D721Med (cell line): ENCODE measurements at regions not wholly inside any gene's neighbourhood (a gene's known extent, or its start where the extent isn't known, plus 50 kb on each side); places are given as distances from the start of the nearest gene placed in this dataset.
"Not testable (repeated sequence)": the region's sequence is repeated elsewhere in the genome, so short reads cannot be mapped to it uniquely, and the experiment has no call there.

Experiments
- DNase-seq: peaks from one replicate; pipeline ENCODE4 v3.0.0; 2011; ENCODE audit warnings: low spot score; ENCODE audit not compliant: insufficient read length
- FAIRE-seq: peaks from 2 replicates; lab custom pipeline; 2011; peaks lifted over from hg19 to GRCh38; lab: Jason Lieb, UNC
- TF ChIP-seq, protein P1 (sequence below): IDR thresholded peaks from 2 replicates; pipeline ENCODE4 v1.5.1; 2012; ENCODE audit warnings: mild to moderate bottlenecking, control low read depth; ENCODE audit not compliant: insufficient read depth; ENCODE audit errors: missing control alignments

DNA sequence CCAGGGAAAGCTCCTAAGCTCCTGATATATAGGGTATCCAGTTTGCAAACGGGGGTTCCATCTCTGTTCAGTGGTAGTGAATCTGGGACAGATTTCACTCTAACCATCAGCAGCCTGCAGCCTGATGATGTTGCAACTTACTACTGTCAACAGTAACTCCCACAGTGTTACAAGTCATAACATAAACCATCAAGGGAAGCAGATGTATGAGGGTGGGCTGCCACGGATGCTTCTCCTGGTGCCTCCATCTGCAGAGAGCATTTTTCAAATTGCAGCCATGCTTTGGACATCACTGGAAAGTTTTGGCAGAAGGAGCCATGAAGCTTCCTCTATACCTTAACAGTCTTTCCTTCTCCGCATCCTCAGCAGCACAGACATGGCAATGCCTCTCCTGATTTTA lies 234.5 kb downstream of the ANKRD36B start:
- TF ChIP-seq, protein P1, sequence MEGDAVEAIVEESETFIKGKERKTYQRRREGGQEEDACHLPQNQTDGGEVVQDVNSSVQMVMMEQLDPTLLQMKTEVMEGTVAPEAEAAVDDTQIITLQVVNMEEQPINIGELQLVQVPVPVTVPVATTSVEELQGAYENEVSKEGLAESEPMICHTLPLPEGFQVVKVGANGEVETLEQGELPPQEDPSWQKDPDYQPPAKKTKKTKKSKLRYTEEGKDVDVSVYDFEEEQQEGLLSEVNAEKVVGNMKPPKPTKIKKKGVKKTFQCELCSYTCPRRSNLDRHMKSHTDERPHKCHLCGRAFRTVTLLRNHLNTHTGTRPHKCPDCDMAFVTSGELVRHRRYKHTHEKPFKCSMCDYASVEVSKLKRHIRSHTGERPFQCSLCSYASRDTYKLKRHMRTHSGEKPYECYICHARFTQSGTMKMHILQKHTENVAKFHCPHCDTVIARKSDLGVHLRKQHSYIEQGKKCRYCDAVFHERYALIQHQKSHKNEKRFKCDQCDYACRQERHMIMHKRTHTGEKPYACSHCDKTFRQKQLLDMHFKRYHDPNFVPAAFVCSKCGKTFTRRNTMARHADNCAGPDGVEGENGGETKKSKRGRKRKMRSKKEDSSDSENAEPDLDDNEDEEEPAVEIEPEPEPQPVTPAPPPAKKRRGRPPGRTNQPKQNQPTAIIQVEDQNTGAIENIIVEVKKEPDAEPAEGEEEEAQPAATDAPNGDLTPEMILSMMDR = no peak
- no peak for DNase-seq

DNA sequence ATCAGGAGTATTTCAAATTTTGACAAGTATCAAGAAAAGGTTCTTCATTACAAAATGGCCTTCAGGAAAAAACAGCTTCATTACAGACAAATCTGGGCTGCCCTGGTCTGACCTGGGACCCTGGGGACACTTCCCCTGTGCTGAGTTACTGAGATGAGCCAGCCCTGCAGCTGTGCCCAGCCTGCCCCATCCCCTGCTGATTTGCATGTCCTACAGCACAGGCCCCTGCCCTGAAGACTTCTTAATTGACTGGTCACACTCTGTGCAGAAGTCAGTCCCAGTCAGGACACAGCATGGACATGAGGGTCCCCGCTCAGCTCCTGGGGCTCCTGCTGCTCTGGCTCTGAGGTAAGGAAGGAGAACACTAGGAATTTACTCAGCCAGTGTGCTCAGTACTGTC lies 235.1 kb downstream of the ANKRD36B start:
- DNase-seq (no peak), FAIRE-seq (no peak)
- TF ChIP-seq, protein P1 = no peak

More for the DNA sequence above, 234.5 kb downstream of the ANKRD36B start:
- no peak for FAIRE-seq

DNA sequence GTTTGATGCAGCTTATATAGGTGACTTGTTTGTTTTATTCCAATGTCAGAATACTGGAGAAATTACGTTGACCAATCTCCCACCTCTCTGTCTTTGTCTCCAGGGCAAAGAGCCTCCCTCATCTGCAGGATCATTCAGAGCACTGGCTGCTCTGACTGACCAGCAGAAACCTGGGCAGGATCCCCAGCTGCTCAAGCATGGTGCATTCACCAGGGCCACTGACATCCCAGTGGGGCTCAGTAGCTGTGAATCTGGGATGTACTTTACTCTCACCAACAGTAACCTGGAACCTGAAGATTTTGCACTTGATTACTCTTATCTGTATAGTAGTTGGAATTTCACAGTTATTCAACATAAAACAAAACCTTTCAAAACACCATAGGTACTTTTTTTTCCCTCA lies 235.9 kb downstream of the ANKRD36 start:
- DNase-seq (no peak), FAIRE-seq (no peak)
- TF ChIP-seq, protein P1 = no peak

DNA sequence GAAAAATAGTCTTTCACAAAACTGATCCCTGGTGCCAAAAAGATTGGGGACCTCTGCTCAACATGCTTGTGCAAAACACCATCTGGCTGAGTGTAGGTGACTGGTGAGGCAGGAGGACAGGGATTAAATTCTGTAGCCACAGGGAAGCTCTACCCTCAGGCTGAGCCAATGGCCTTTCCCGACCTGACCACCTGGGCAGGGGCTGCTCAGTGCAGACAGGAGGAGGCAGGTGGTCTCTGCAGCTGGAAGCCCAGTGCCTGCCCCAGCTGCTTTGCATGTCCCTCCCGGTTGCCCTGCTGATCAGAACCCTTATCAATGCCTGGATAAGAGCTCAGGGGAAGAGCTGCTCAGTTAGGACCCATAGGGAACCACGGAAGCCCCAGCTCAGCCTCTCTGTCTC lies 235.3 kb downstream of the ANKRD36 start:
- FAIRE-seq = no peak
- no peak for DNase-seq
- TF ChIP-seq, protein P1 = no peak

DNA sequence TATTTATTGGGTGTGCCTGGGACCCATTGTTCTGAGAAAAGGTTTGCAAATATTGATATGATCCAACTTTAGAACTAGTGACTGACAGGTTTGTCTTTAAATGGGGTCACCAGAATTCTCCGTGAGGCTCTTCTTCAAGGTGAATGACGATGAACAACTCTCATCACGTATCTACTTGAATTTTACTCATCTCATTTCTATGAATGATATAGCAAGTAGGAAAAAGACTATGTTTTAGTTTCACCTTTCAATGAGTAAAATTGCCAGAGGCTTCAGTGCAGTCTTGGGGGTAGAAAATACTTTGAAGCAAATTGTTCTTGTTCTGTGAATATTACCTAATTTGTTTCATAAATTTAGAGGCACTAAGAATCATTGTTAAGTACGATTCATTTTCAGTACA lies 232.0 kb downstream of the ANKRD36 start:
- not testable (repeated sequence) for FAIRE-seq, DNase-seq

DNA sequence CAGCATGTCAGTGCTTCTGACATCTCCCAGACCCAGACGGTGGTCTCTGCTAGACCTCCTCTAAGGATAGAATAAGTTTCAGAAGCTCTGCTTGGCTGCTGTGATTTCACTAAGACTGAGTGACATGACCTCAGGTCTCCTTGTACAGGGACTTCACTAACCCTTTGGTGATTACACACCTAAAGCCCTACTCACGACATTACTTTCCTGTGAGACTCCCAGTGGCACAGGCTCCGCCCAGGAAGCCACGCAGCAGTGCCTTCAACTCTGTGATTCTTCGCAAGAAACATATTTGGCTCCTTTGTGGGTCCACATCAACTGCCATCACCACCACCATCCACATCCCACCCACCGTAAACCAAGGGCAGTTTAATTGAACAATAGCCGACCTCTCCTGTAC lies 220.7 kb downstream of the ANKRD36 start:
- not testable (repeated sequence) for FAIRE-seq, DNase-seq

DNA sequence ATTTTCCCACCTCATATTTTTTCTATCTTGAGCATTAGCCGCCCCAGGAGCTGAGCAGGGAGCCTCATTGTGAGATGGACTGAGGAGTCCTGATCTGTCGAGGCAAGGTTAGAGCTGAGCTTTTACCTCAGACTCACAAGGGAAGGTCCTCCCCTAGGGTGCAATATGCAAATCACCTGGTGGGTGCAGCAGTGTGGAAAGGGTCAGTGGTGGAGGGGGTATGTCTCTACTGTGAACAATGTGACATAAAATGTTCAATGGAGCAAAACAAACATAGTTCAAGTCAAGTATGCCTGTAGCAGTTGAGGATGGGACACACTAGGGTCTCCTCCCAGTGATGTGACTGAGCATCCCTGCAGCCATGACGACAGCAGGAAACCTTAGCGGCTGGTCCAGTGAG lies 219.2 kb downstream of the ANKRD36 start:
- not testable (repeated sequence) for DNase-seq, FAIRE-seq

DNA sequence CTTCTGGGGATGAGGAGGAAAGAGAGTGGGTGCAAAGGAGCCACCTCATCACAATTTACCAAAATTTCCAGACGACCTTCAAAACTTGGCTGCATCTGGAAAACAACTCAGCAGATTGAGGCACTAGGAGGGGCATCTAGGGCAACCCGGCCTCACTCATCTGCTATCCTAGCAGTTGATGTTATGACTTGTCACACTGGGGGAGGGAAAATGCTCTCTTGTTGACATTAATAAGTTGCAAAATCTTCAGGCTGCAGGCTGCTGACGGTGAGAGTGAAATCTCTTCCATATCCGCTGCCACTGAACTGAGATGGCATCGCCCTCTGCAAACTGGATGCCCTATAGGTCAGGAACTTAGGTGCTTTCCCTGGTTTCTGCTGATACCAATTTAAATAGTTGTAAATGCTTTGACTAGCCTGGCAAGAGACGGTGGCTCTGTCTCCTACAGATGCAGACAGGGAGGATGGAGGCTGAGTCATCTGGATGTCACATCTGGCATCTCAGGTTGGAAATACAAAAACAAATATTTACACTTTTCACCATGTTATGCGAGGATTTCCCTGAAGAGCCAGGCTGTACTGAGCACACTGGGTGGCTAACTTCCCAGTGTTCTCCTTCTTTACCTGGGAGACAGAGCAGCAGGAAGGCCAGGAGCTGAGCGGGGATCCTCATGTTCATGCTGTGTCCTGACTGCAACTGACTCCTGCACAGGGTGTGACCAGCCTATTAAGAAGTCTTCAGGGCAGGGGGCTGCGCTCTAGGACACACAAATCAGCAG lies 209.2 kb downstream of the ANKRD36 start:
- not testable (repeated sequence) for FAIRE-seq, DNase-seq

DNA sequence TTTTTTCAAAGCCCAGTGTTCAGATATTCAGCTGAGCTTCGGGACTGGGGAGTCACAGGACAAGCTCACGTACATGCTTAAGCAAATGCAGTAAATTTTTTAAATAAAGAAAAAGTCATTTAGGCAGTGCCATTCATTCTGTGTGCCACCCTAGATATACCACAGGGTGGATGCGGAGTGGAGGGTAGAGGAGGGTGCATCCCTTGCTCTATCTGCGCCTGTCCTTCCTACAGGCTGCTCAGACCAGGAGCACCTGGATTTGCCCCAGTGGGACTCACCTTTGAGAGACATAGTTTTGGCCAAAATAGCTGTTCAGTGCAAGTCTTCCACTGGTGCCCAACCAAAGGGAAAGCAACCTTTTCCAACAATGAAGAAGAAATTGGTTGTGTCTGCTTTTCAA lies 202.4 kb downstream of the ANKRD36 start:
- not testable (repeated sequence) for DNase-seq, FAIRE-seq

DNA sequence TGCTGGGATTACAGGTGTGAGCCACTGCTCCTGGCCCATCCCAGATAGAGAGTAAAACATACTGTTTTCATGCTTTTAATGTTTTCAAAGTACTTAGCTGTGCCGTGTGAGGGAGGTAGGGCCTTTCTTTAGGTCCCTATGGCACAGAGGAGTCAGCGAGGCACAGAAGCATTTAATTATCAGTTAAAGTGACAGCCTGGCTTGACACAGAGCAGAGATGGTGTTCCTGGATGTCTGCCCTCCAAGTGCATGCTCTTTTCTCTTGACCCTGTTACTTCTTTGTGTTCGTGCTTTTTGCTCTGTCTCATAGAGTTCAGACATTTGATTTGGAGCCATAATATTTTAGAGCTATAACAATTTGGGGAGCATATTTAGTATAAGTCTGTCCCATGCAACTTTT lies 199.5 kb downstream of the ANKRD36 start:
- not testable (repeated sequence) for FAIRE-seq, DNase-seq

DNA sequence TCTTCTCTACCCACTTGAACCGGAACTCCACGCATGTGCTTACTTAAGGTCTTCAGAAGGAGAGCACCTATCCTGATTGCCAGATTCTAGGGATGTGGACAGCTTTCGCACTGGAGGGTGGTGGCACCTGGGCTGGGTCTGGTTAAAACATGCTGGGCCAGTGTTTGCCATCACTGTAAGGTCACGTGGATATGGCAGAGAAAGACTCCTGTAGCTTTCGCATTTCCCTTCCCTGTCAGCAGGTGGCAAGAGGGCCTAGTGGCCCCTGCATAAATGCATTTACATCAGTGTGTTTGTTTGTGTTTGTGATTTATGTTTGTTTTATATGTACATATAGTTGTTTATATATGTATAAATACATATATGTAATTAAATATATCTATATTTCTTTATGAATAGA lies 192.5 kb downstream of the ANKRD36 start:
- not testable (repeated sequence) for FAIRE-seq, DNase-seq

DNA sequence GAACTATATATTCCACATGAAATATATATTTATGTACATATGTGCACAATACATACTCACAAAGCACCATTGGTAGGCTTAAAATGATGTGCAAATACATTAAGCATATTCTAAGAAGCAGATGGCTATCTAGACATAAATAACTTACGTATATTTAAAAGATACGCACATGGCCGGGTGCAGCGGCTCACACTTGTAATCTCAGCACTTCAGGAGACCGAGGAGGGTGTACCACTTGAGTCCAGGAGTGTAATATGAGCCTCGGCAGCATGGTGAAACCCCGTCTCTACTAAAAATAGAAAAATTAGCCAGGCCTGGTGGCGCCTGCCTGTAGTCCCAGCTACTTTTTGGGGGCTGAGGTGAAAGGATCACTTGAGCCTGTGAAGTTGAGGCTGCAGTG lies 189.9 kb downstream of the ANKRD36 start:
- DNase-seq, FAIRE-seq: not testable (repeated sequence)

DNA sequence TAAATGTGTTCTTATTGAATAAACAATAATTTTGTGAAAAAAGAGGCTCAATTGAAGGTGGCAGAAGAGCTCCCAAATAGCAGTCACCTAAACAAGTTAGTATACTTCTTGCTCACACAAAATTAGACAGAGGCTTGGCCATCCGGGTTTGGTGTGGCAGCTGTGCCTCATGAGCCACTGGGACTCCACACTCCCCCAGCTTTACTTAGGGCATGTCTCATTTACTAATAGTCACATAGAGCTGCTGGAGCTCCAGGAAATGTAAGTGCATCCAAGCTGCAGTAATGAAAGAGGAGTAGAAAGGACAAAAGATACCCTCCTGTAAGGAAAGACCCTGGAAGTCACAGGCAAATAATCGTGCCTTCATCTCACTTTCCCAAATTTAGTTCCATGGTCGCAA lies 188.8 kb downstream of the ANKRD36 start:
- not testable (repeated sequence) for FAIRE-seq, DNase-seq
